Ovary (tissue), 7 donors: ENCODE measurements at regions not wholly inside any gene's neighbourhood (a gene's known extent, or its start where the extent isn't known, plus 50 kb on each side); places are given as distances from the start of the nearest gene placed in this dataset.
"Not testable (repeated sequence)": the region's sequence is repeated elsewhere in the genome, so short reads cannot be mapped to it uniquely, and the experiment has no call there.

Experiments
- DNase-seq, 5 donors: peaks; one replicate each; pipeline ENCODE4 v3.0.0-alpha.2; 2019 to 2020
- H3K27ac ChIP-seq, 2 donors: fragments of 200-600 bp; one replicate each; pipeline versions ENCODE4 v1.5.1 to v1.8.0; 2019 to 2022
- H3K27me3 ChIP-seq: fragments of 200-600 bp; one replicate; pipeline ENCODE4 v1.8.0; 2022
- H3K36me3 ChIP-seq: fragments of 200-600 bp; sonication (generic); one replicate; pipeline ENCODE4 v1.5.1; 2019
- H3K4me1 ChIP-seq: one replicate; pipeline ENCODE4 v1.8.1; 2013; ENCODE audit warnings: mild to moderate bottlenecking, moderate library complexity; ENCODE audit not compliant: insufficient read depth
- H3K4me3 ChIP-seq: fragments of 200-600 bp; sonication (generic); one replicate; pipeline ENCODE4 v1.5.1; 2017
- H3K9me3 ChIP-seq, 2 donors: fragments of 200-600 bp in 1 of 2; sonication (generic) in 1 of 2; one replicate each; pipeline versions ENCODE4 v1.5.1 to v1.8.1; 2013 to 2019; ENCODE audit warnings: mild to moderate bottlenecking in 1 of 2, moderate library complexity in 1 of 2
- CTCF ChIP-seq, 3 donors: fragments of 450-650 bp in 2 of 3; fragments of 200-600 bp in 1 of 3; IDR thresholded peaks; one replicate each; pipeline versions ENCODE4 v1.5.1 to v1.8.0; 2016 to 2022; ENCODE audit warnings: antibody characterized with exemption in 3 of 3, mild to moderate bottlenecking in 1 of 3
- EP300 ChIP-seq: sonication (generic); formaldehyde crosslinking; IDR thresholded peaks from one replicate; pipeline ENCODE4 v1.6.1; 2017; ENCODE audit warnings: antibody characterized with exemption
- POLR2A ChIP-seq: fragments of 450-650 bp; IDR thresholded peaks from one replicate; pipeline ENCODE4 v1.6.1; 2017; ENCODE audit warnings: antibody characterized with exemption, mild to moderate bottlenecking, moderate library complexity
- WGBS, 3 donors: extraction: QIAGEN DNeasy Blood & Tissue Kit in 1 of 3; methylation state at CpG; one replicate each; pipeline versions ENCODE4 v1.1.5 to v1.1.7; 2013 to 2017; 5-methylcytosine and 5-hydroxymethylcytosine counted together
- intact Hi-C, 4 donors: fragments of 100-400 bp; cut with DNase I; formaldehyde crosslinking; loops; one replicate each; pipeline versions ENCODE4 v1.11.0 to v1.15.1; 2022 to 2023
- donor health status: DM: no; HTN: no; CAD: no; lungs with moderate emphysema.
- donor health status: DM: no; HTN: no; CAD: no.
- donor health status: Bipolar disorder and iron deficiency.
- donor health status: DM: no; HTN: no; CAD: no.
- donor health status: DM: yes; HTN: yes; CAD: no.

DNA sequence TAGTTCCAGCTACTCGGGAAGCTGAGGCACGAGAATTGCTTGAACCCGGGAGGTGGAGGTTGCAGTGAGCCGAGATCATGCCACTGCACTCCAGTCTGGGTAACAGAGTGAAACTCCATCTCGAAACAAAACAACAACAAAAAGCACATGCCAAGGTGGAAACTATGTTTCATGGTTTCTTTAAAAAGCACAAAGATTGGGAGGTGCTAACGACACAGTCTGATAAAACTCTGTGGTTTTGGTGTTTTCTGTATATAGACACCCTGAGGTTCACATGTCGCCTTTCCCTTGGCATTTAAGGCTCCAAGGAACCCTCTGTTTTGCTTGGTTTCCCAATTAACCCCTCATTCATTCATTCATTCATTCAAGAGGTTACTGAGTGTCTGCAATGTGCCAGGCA lies 253.4 kb upstream of the SULF2 start:
- TF ChIP-seq CTCF (IDR thresholded peaks at IDR 0.05) (no peak), POLR2A (no peak), EP300 (no peak)
- WGBS, 3 donors, result 41 to 75% (median 54%) methylated on average over 7 of the region's 7 CpGs
- H3K27me3 ChIP-seq, result no peaks in the 10 kb centered on the region

DNA sequence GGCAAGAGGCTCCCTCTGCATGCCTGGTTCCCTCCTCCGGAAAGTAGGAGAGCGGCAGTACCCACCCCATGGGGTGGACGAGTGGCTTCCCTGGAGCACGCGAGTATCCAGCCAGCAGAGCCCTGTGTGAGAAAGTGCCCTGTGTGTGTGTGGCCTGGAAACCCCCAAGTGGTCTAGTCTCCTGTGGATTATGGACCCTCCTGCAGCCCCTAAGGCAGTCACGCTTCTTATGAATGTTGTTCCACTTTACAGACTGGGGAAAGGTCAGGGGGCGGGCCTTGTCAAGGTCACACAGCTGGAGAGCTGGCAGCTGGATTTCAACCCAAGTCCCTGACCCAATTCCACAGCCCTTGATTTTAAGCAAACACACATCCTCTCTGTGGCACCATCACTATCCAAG lies 252.5 kb upstream of the SULF2 start:
- intact Hi-C loops, H3K27me3 ChIP-seq, H3K4me3 ChIP-seq, H3K36me3 ChIP-seq, H3K9me3 ChIP-seq: not testable (repeated sequence)
- Histone ChIP-seq H3K4me1 (peaks cover 20% of the 10 kb centered on the region), H3K27ac (peak overlapping the region; percentile 35 to 73)
- WGBS, 3 donors, result 12 to 43% (median 25%) methylated on average over 7 of the region's 7 CpGs
- DNase-seq, result peak; percentile 69 to 87 (median 79)

More for the DNA sequence above, 253.4 kb upstream of the SULF2 start:
- H3K27ac ChIP-seq, result peak overlapping the region in 1 of 2 donors; percentile 73
- no peaks in the 10 kb centered on the region for H3K9me3 ChIP-seq
- peaks cover 20% of the 10 kb centered on the region for H3K4me1 ChIP-seq
- no peak overlapping the region for H3K4me3 ChIP-seq
- no peak for DNase-seq
- intact Hi-C loops, result no loop called here
- no peaks in the 10 kb centered on the region for H3K36me3 ChIP-seq

GRCh38 chr20:48035961-48036731 lies 250.9 kb upstream of the SULF2 start:
- DNase-seq, result no peak
- Histone ChIP-seq H3K9me3 (no peaks in the 10 kb centered on the region), H3K27ac (peak overlapping the region in 1 of 2 donors; percentile 4), H3K4me1 (peaks cover 17% of the 10 kb centered on the region), H3K36me3 (no peaks in the 10 kb centered on the region), H3K27me3 (no peaks in the 10 kb centered on the region), H3K4me3 (no peak overlapping the region)
- TF ChIP-seq EP300 (no peak), POLR2A (no peak), CTCF (IDR thresholded peaks at IDR 0.05) (no peak)
- intact Hi-C loops, result no loop called here
- 91 to 92% (median 92%) methylated on average over 4 of the region's 4 CpGs for WGBS, 3 donors

DNA sequence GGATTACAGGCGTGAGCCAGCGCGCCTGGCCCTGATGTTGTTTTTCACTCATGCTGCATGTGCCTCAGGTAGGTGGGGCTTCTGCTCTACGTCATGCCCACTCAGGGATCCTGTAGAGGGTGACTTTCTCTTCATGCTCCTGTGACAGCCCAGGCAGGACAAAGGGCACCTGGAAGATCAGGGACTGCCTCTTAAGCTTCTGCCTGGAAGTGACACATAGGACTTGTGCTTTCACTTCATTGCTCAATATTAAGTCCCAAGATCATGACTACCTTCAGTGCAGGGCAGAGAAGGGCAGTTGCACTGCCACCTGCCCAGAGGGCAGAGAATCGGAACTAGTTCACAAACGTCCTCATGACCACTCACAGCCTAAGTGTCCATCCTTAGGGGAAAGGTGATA lies 249.5 kb upstream of the SULF2 start:
- Histone ChIP-seq H3K27ac (no peak overlapping the region), H3K27me3 (no peaks in the 10 kb centered on the region), H3K4me3 (no peak overlapping the region), H3K4me1 (peaks cover 18% of the 10 kb centered on the region), H3K9me3 (no peaks in the 10 kb centered on the region), H3K36me3 (no peaks in the 10 kb centered on the region)
- 91 to 96% (median 92%) methylated on average over 6 of the region's 6 CpGs for WGBS, 3 donors
- TF ChIP-seq EP300, result no peak
- TF ChIP-seq CTCF (IDR thresholded peaks at IDR 0.05), result no peak
- no peak for TF ChIP-seq POLR2A
- no peak for DNase-seq
- intact Hi-C loops, result no loop called here

DNA sequence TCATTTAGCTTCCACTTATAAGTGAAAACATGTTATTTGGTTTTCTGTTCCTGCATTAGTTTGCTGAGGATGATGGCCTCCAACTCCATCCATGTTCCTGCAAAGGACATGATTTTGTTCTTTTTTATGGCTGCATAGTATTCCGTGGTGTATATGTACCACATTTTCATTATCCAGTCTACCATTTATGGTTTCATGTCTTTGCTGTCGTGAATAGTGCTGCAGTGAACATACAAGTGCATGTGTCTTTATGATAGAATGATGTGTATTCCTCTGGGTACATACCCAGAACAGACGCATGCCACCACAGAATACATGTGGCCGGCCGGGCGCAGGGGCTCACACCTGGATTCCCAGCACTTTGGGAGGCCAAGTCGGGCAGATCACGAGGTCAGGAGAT lies 247.7 kb upstream of the SULF2 start:
- intact Hi-C loops, H3K27ac ChIP-seq, H3K36me3 ChIP-seq, DNase-seq, H3K4me3 ChIP-seq, H3K9me3 ChIP-seq, H3K27me3 ChIP-seq: not testable (repeated sequence)
- 94 to 97% (median 96%) methylated on average over 8 of the region's 8 CpGs for WGBS, 3 donors
- H3K4me1 ChIP-seq, result peaks cover 11% of the 10 kb centered on the region
